ENCODE measurements at regions not wholly inside any gene's neighbourhood (a gene's known extent, or its start where the extent isn't known, plus 50 kb on each side); places are given as distances from the start of the nearest gene placed in this dataset.

- no peaks in the 10 kb centered on the region for H3K4me1 Mint-ChIP-seq (ENCODE audit: low read depth, unreplicated experiment)
- no peaks in the 10 kb centered on the region for H3K27me3 Mint-ChIP-seq (ENCODE audit: unreplicated experiment)
- H3K9me3 Mint-ChIP-seq (ENCODE audit: unreplicated experiment): peaks cover 6% of the 10 kb centered on the region
- no peak overlapping the region for H3K4me3 Mint-ChIP-seq (ENCODE audit: unreplicated experiment)
- H3K36me3 Mint-ChIP-seq (ENCODE audit: unreplicated experiment): peaks cover 7% of the 10 kb centered on the region
- H3K27ac Mint-ChIP-seq (ENCODE audit: unreplicated experiment): no peak overlapping the region
- TF ChIP-seq, protein P1, sequence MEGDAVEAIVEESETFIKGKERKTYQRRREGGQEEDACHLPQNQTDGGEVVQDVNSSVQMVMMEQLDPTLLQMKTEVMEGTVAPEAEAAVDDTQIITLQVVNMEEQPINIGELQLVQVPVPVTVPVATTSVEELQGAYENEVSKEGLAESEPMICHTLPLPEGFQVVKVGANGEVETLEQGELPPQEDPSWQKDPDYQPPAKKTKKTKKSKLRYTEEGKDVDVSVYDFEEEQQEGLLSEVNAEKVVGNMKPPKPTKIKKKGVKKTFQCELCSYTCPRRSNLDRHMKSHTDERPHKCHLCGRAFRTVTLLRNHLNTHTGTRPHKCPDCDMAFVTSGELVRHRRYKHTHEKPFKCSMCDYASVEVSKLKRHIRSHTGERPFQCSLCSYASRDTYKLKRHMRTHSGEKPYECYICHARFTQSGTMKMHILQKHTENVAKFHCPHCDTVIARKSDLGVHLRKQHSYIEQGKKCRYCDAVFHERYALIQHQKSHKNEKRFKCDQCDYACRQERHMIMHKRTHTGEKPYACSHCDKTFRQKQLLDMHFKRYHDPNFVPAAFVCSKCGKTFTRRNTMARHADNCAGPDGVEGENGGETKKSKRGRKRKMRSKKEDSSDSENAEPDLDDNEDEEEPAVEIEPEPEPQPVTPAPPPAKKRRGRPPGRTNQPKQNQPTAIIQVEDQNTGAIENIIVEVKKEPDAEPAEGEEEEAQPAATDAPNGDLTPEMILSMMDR (IDR thresholded peaks at IDR 0.05; ENCODE audit: partially characterized antibody, unreplicated experiment): no peak
- DNase-seq: peak; percentile 20
Measured at GRCh38 chr13:21812192-21812626, 141.3 kb downstream of the FGF9 start.

GRCh38 chr13:21813110-21813509 is 142.2 kb downstream of the FGF9 start:
- H3K27me3 Mint-ChIP-seq (ENCODE audit: unreplicated experiment): no peaks in the 10 kb centered on the region
- no peaks in the 10 kb centered on the region for H3K4me1 Mint-ChIP-seq (ENCODE audit: low read depth, unreplicated experiment)
- TF ChIP-seq, protein P1 (IDR thresholded peaks at IDR 0.05; ENCODE audit: partially characterized antibody, unreplicated experiment): no peak
- H3K36me3 Mint-ChIP-seq (ENCODE audit: unreplicated experiment): peaks cover 7% of the 10 kb centered on the region
- no peak overlapping the region for H3K27ac Mint-ChIP-seq (ENCODE audit: unreplicated experiment)
- H3K4me3 Mint-ChIP-seq (ENCODE audit: unreplicated experiment): no peak overlapping the region
- H3K9me3 Mint-ChIP-seq (ENCODE audit: unreplicated experiment): peaks cover 6% of the 10 kb centered on the region
- DNase-seq: no peak

- Mint-ChIP-seq H3K27ac (ENCODE audit: unreplicated experiment) (no peak overlapping the region), H3K4me1 (ENCODE audit: low read depth, unreplicated experiment) (no peaks in the 10 kb centered on the region), H3K27me3 (ENCODE audit: unreplicated experiment) (no peaks in the 10 kb centered on the region)
Measured at GRCh38 chr13:21813844-21814243, 143.0 kb downstream of the FGF9 start.

GRCh38 chr13:21814604-21815003 is 143.7 kb downstream of the FGF9 start:
- DNase-seq: no peak
- H3K9me3 Mint-ChIP-seq (ENCODE audit: unreplicated experiment): peaks cover 6% of the 10 kb centered on the region

More at GRCh38 chr13:21813844-21814243, 143.0 kb downstream of the FGF9 start:
- TF ChIP-seq, protein P1 (IDR thresholded peaks at IDR 0.05; ENCODE audit: partially characterized antibody, unreplicated experiment): no peak
- no peak for DNase-seq
- H3K36me3 Mint-ChIP-seq (ENCODE audit: unreplicated experiment): peaks cover 7% of the 10 kb centered on the region
- H3K4me3 Mint-ChIP-seq (ENCODE audit: unreplicated experiment): no peak overlapping the region
- H3K9me3 Mint-ChIP-seq (ENCODE audit: unreplicated experiment): peaks cover 6% of the 10 kb centered on the region

GRCh38 chr13:21817878-21818277 is 147.0 kb downstream of the FGF9 start:
- no peak for DNase-seq
- no peaks in the 10 kb centered on the region for H3K4me1 Mint-ChIP-seq (ENCODE audit: low read depth, unreplicated experiment)
- peaks cover 3% of the 10 kb centered on the region for H3K9me3 Mint-ChIP-seq (ENCODE audit: unreplicated experiment)
- H3K36me3 Mint-ChIP-seq (ENCODE audit: unreplicated experiment): peaks cover 7% of the 10 kb centered on the region
- no peak overlapping the region for H3K4me3 Mint-ChIP-seq (ENCODE audit: unreplicated experiment)
- H3K27ac Mint-ChIP-seq (ENCODE audit: unreplicated experiment): no peak overlapping the region
- TF ChIP-seq, protein P1 (IDR thresholded peaks at IDR 0.05; ENCODE audit: partially characterized antibody, unreplicated experiment): no peak
- H3K27me3 Mint-ChIP-seq (ENCODE audit: unreplicated experiment): no peaks in the 10 kb centered on the region

More at GRCh38 chr13:21814604-21815003, 143.7 kb downstream of the FGF9 start:
- Mint-ChIP-seq H3K27me3 (ENCODE audit: unreplicated experiment) (no peaks in the 10 kb centered on the region), H3K27ac (ENCODE audit: unreplicated experiment) (no peak overlapping the region), H3K36me3 (ENCODE audit: unreplicated experiment) (peaks cover 7% of the 10 kb centered on the region), H3K4me3 (ENCODE audit: unreplicated experiment) (no peak overlapping the region), H3K4me1 (ENCODE audit: low read depth, unreplicated experiment) (no peaks in the 10 kb centered on the region)
- TF ChIP-seq, protein P1 (IDR thresholded peaks at IDR 0.05; ENCODE audit: partially characterized antibody, unreplicated experiment): no peak

Data from glutamatergic neuron (in vitro differentiated cells).